Calu3 (cell line): ENCODE measurements at regions not wholly inside any gene's neighbourhood (a gene's known extent, or its start where the extent isn't known, plus 50 kb on each side); places are given as distances from the start of the nearest gene placed in this dataset.

ENCODE experiments used
- BruUV-seq: library from RNA; stranded (reverse); fragments of 400-500 nt; replicated peaks from 2 replicates; lab custom pipeline; 2021; lab: Mats Ljungman, UMichigan
- CTCF ChIA-PET: fragments of 300-600 bp; sonication (Branson Sonifier 250); formaldehyde crosslinking; loops from one replicate; lab custom pipeline; 2022; ENCODE audit warnings: antibody characterized with exemption; lab: Charles Lee
- DNase-seq: peaks from one replicate; pipeline ENCODE4 v3.0.0; 2022
- H3K27ac Mint-ChIP-seq: one replicate; pipeline ENCODE4 v1.8.0; 2022; ENCODE audit warnings: mixed read lengths; ENCODE audit not compliant: unreplicated experiment
- H3K27me3 Mint-ChIP-seq: one replicate; pipeline ENCODE4 v1.8.0; 2022; ENCODE audit warnings: mixed read lengths; ENCODE audit not compliant: unreplicated experiment
- H3K36me3 Mint-ChIP-seq: one replicate; pipeline ENCODE4 v1.8.0; 2022; ENCODE audit warnings: mild to moderate bottlenecking, moderate library complexity, mixed read lengths; ENCODE audit not compliant: insufficient read depth, unreplicated experiment
- H3K4me1 Mint-ChIP-seq: one replicate; pipeline ENCODE4 v1.8.0; 2022; ENCODE audit warnings: mild to moderate bottlenecking, low read depth, mixed read lengths; ENCODE audit not compliant: unreplicated experiment
- H3K4me3 Mint-ChIP-seq: one replicate; pipeline ENCODE4 v1.8.0; 2022; ENCODE audit warnings: mild to moderate bottlenecking, low read depth, moderate library complexity, mixed read lengths; ENCODE audit not compliant: unreplicated experiment
- H3K9me3 Mint-ChIP-seq: one replicate; pipeline ENCODE4 v1.8.0; 2022; ENCODE audit warnings: low read depth, mixed read lengths; ENCODE audit not compliant: unreplicated experiment
- intact Hi-C: fragments of 100-400 bp; cut with micrococcal nuclease; formaldehyde crosslinking; loops from one replicate; pipeline ENCODE4 v1.10.0; 2022; ENCODE audit not compliant: unreplicated experiment
- TF ChIP-seq, protein P1 (sequence below): fragments of 200-600 bp; IDR thresholded peaks from one replicate; pipeline ENCODE4 v1.8.0; 2022; ENCODE audit warnings: antibody characterized with exemption; ENCODE audit not compliant: unreplicated experiment

GRCh38 chr7:85659364-85659763 is 472.5 kb upstream of the SEMA3D start:
- no peak for DNase-seq
- no peaks in the 10 kb centered on the region for H3K36me3 Mint-ChIP-seq
- H3K4me1 Mint-ChIP-seq = no peaks in the 10 kb centered on the region
- no peaks in the 10 kb centered on the region for H3K9me3 Mint-ChIP-seq
- intact Hi-C loops = no loop called here
- CTCF ChIA-PET = no interaction called here
- no peak overlapping the region for H3K4me3 Mint-ChIP-seq
- no TSS peak for BruUV-seq
- no peak overlapping the region for H3K27ac Mint-ChIP-seq
- no peaks in the 10 kb centered on the region for H3K27me3 Mint-ChIP-seq
- TF ChIP-seq, protein P1, sequence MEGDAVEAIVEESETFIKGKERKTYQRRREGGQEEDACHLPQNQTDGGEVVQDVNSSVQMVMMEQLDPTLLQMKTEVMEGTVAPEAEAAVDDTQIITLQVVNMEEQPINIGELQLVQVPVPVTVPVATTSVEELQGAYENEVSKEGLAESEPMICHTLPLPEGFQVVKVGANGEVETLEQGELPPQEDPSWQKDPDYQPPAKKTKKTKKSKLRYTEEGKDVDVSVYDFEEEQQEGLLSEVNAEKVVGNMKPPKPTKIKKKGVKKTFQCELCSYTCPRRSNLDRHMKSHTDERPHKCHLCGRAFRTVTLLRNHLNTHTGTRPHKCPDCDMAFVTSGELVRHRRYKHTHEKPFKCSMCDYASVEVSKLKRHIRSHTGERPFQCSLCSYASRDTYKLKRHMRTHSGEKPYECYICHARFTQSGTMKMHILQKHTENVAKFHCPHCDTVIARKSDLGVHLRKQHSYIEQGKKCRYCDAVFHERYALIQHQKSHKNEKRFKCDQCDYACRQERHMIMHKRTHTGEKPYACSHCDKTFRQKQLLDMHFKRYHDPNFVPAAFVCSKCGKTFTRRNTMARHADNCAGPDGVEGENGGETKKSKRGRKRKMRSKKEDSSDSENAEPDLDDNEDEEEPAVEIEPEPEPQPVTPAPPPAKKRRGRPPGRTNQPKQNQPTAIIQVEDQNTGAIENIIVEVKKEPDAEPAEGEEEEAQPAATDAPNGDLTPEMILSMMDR = no peak

- no peaks in the 10 kb centered on the region for H3K27me3 Mint-ChIP-seq
- TF ChIP-seq, protein P1 = no peak
- CTCF ChIA-PET = no interaction called here
- H3K4me3 Mint-ChIP-seq = no peak overlapping the region
- no peak overlapping the region for H3K27ac Mint-ChIP-seq
- H3K36me3 Mint-ChIP-seq = no peaks in the 10 kb centered on the region
- intact Hi-C loops = no loop called here
- DNase-seq = no peak
- BruUV-seq = no TSS peak
- no peaks in the 10 kb centered on the region for H3K9me3 Mint-ChIP-seq
- H3K4me1 Mint-ChIP-seq = no peaks in the 10 kb centered on the region
These were observed 468.4 kb upstream of the SEMA3D start for GRCh38 chr7:85655252-85655651.

DNA sequence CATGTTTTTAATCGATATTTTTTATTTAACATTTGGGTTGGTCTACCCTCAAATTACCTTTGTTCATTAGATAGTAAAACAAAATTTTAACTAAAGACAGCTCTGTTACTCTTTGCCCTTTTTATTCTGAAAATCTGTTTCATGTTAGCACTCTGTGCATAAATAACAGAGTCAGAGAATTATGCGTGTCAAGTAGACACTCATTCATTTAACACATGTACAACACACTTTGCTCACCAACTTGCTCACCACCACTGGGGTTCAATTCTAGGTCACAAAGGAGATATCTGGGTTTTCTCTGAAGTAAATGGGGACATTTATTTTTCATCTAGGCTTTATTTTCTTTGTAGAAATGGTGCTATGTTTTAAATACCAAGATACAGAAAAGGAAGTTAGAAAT is 457.4 kb upstream of the SEMA3D start:
- CTCF ChIA-PET = no interaction called here
- Mint-ChIP-seq H3K27me3 (no peaks in the 10 kb centered on the region), H3K27ac (no peak overlapping the region), H3K4me1 (no peaks in the 10 kb centered on the region), H3K36me3 (no peaks in the 10 kb centered on the region), H3K4me3 (no peak overlapping the region), H3K9me3 (peaks cover 2% of the 10 kb centered on the region)
- BruUV-seq = no TSS peak
- TF ChIP-seq, protein P1 = no peak
- intact Hi-C loops = no loop called here
- DNase-seq = no peak

DNA sequence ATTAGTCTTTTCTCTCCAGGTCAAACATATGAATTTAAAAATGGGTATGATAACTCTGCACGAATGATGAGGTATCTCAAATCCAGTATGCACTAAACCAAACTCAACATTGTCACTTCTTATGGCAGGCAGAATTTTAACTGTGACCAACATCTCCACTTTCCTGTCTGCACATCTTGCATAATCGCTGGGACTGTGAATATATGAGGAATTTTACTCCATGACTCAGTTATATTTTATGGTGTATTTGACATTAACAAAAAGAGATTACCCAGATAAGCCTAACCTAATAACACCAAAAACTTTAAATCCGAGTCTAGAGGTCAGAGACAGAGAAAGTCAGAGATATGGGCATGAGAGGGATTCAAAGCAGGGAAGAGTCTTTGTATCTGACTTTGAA is 454.5 kb upstream of the SEMA3D start:
- no peak for DNase-seq
- Mint-ChIP-seq H3K4me3 (no peak overlapping the region), H3K27me3 (no peaks in the 10 kb centered on the region), H3K27ac (no peak overlapping the region), H3K36me3 (no peaks in the 10 kb centered on the region), H3K4me1 (no peaks in the 10 kb centered on the region), H3K9me3 (peaks cover 2% of the 10 kb centered on the region)
- BruUV-seq = no TSS peak
- CTCF ChIA-PET = interaction anchor here (0.7 kb wide), 1 partner anchor 636 kb away, joined by 12 read pairs; no protein-coding TSS in a partner anchor
- intact Hi-C loops = no loop called here
- TF ChIP-seq, protein P1 = no peak
